ENCODE measurements at regions not wholly inside any gene's neighbourhood (a gene's known extent, or its start where the extent isn't known, plus 50 kb on each side); places are given as distances from the start of the nearest gene placed in this dataset.
"Not testable (repeated sequence)": the region's sequence is repeated elsewhere in the genome, so short reads cannot be mapped to it uniquely, and the experiment has no call there.

DNA sequence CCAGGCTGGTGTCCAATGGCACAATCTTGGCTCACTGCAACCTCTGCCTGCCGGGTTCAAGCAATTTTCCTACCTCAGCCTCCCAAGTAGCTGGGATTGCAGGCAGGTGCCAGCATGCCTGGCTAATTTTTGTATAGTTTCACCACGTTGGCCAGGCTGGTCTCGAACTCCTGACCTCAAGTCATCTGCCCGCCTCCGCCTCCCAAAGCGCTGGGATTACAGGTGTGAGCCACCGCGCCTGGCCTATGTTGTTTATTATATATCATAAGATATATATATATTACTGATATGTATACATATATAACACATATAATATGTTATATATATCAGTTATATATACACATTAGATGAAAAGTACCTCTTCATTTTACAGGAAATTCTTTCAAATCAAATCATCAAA is 914.7 kb downstream of the FOXD4L5 start:
- H3K4me1 ChIP-seq (ENCODE audit: insufficient read depth, low read length); H3K27me3 ChIP-seq (ENCODE audit: control insufficient read depth in 1 of 2, insufficient read depth in 2 of 2, low read length in 2 of 2); H3K4me3 Mint-ChIP-seq; H3K4me1 Mint-ChIP-seq (ENCODE audit: low read depth); H3K4me3 ChIP-seq (ENCODE audit: low read length); H3K27ac Mint-ChIP-seq; H3K27ac ChIP-seq (ENCODE audit: low read depth in 1 of 2, low read length in 2 of 2); intact Hi-C loops (cut with DNase I, micrococcal nuclease); POLR2A ChIA-PET; H3K36me3 Mint-ChIP-seq (ENCODE audit: low read depth); H3K36me3 ChIP-seq (ENCODE audit: insufficient read depth, low read length); H3K9me3 Mint-ChIP-seq; H3K9me3 ChIP-seq (ENCODE audit: control insufficient read depth in 1 of 2, insufficient read depth in 1 of 2, low read length in 2 of 2); H3K27me3 Mint-ChIP-seq; CTCF ChIA-PET; ATAC-seq (ENCODE audit: poor library complexity): not testable (repeated sequence)
- peak in 1 of 14 experiments; percentile 25 for DNase-seq

DNA sequence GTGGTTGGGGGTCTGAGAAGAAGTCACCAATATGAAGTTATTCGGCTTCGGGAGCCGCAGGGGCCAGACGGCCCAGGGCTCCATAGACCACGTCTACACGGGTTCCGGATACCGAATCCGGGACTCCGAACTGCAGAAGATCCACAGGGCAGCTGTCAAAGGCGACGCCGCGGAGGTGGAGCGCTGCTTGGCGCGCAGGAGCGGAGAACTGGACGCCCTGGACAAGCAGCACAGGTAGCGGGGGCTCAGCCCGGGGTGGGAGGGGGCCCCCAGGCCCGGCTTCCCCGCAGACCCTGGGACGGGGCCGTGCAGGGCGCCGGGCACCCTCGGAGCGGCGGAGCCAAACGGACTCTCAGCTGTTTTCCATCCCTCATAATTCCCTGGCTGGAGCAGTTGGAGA is 915.4 kb downstream of the FOXD4L5 start:
- H3K4me1 Mint-ChIP-seq (ENCODE audit: low read depth); H3K4me3 Mint-ChIP-seq; ATAC-seq (ENCODE audit: poor library complexity); POLR2A ChIA-PET; H3K9me3 ChIP-seq (ENCODE audit: control insufficient read depth in 1 of 2, insufficient read depth in 1 of 2, low read length in 2 of 2); H3K27ac Mint-ChIP-seq; intact Hi-C loops (cut with DNase I, micrococcal nuclease); H3K27ac ChIP-seq (ENCODE audit: low read depth in 1 of 2, low read length in 2 of 2); H3K36me3 Mint-ChIP-seq (ENCODE audit: low read depth); DNase-seq; H3K9me3 Mint-ChIP-seq; H3K4me1 ChIP-seq (ENCODE audit: insufficient read depth, low read length); H3K27me3 ChIP-seq (ENCODE audit: control insufficient read depth in 1 of 2, insufficient read depth in 2 of 2, low read length in 2 of 2); H3K4me3 ChIP-seq (ENCODE audit: low read length); CTCF ChIA-PET; H3K27me3 Mint-ChIP-seq; H3K36me3 ChIP-seq (ENCODE audit: insufficient read depth, low read length): not testable (repeated sequence)

DNA sequence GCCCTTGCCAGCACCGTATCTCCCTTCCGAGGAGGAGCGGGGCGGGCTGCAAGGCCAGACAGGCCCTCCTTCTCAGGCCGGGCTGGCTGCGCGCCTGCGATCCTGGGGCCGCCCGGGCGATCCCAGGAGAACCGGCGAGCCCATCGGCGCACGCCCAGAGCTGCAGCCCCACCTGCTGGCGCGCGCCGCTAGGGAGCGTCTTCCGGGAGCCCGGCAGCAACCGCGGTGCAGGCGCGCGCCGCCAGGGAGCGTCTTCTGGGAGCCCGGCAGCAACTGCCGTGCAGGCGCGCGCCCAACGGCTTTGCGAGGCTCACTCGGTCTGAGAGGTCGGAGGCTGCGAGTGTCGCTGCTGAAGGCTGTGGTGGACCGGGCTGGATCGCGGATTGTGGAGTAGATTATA is 915.9 kb downstream of the FOXD4L5 start:
- H3K4me3 Mint-ChIP-seq; POLR2A ChIA-PET; H3K36me3 ChIP-seq (ENCODE audit: insufficient read depth, low read length); intact Hi-C loops (cut with DNase I, micrococcal nuclease); H3K27ac ChIP-seq (ENCODE audit: low read depth in 1 of 2, low read length in 2 of 2); H3K9me3 ChIP-seq (ENCODE audit: control insufficient read depth in 1 of 2, insufficient read depth in 1 of 2, low read length in 2 of 2); H3K27me3 ChIP-seq (ENCODE audit: control insufficient read depth in 1 of 2, insufficient read depth in 2 of 2, low read length in 2 of 2); H3K27me3 Mint-ChIP-seq; H3K36me3 Mint-ChIP-seq (ENCODE audit: low read depth); H3K4me1 ChIP-seq (ENCODE audit: insufficient read depth, low read length); H3K27ac Mint-ChIP-seq; CTCF ChIA-PET; H3K4me3 ChIP-seq (ENCODE audit: low read length); H3K9me3 Mint-ChIP-seq; H3K4me1 Mint-ChIP-seq (ENCODE audit: low read depth): not testable (repeated sequence)
- DNase-seq (peak in 11 of 14 experiments; percentile 5 to 84 (median 69)), ATAC-seq (ENCODE audit: poor library complexity) (peak; percentile 92)

DNA sequence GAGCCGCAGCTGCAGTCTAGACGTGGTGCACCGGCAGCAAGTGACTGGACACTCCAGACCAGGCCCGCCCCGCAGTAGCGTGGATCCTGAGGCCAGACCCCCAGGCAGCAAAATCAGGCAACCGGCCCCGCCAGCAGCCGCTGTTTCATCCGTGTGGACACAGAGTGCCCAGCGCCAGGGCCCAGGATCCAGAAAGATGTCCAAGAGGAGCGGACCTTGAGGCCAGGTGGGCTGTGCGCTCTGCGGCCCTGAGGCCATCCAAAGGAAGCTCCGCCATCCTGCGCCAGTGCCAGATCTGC is 916.4 kb downstream of the FOXD4L5 start:
- POLR2A ChIA-PET; H3K27ac ChIP-seq (ENCODE audit: low read depth in 1 of 2, low read length in 2 of 2); ATAC-seq (ENCODE audit: poor library complexity); DNase-seq; H3K27ac Mint-ChIP-seq; intact Hi-C loops (cut with DNase I, micrococcal nuclease); H3K4me1 ChIP-seq (ENCODE audit: insufficient read depth, low read length); H3K27me3 ChIP-seq (ENCODE audit: control insufficient read depth in 1 of 2, insufficient read depth in 2 of 2, low read length in 2 of 2); H3K9me3 ChIP-seq (ENCODE audit: control insufficient read depth in 1 of 2, insufficient read depth in 1 of 2, low read length in 2 of 2); H3K36me3 Mint-ChIP-seq (ENCODE audit: low read depth); CTCF ChIA-PET; H3K4me3 Mint-ChIP-seq; H3K4me1 Mint-ChIP-seq (ENCODE audit: low read depth); H3K9me3 Mint-ChIP-seq; H3K36me3 ChIP-seq (ENCODE audit: insufficient read depth, low read length); H3K27me3 Mint-ChIP-seq: not testable (repeated sequence)
- H3K4me3 ChIP-seq (ENCODE audit: low read length): peak overlapping the region; percentile 28

DNA sequence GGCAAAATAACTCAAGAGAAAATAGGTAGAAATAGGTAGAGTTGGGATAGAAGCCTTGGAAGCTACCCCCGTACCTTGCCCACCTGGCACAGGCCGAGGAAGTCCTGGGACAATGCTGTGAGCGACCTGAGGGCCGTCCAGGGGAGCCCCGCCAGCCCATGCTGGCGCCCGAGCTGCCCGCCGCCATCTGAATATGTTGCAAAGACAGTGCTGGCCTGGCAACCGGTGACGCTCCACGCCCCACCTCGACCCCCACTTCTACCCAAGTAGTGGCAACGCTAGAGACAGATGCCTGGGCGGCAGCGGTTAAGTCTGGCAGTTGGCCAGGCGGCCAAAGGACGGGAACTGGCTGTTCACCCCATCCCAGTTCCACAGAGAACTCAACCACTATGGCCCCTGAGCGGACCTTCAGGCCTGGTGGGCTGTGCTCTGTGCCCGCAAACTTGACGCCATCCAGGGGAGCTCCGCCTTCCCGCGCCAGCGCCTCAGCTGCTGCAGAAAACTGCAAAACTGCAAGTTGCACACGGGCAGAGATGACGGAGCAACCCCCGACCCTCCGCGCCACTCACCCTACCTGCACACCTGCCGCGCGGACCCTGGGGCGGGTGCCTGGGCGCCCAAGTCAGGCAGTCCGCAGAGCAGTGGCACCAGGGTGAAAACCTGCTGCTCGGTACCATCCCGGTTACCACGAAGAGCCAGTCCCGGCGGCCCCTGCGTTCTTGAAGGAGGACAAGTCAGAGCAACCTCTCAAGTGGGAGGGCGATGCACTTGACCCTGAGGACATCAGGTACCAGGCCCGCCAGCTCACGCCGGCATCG is 917.0 kb downstream of the FOXD4L5 start:
- H3K9me3 ChIP-seq (ENCODE audit: control insufficient read depth in 1 of 2, insufficient read depth in 1 of 2, low read length in 2 of 2); H3K27me3 ChIP-seq (ENCODE audit: control insufficient read depth in 1 of 2, insufficient read depth in 2 of 2, low read length in 2 of 2); H3K4me1 ChIP-seq (ENCODE audit: insufficient read depth, low read length); H3K27me3 Mint-ChIP-seq; intact Hi-C loops (cut with DNase I, micrococcal nuclease); H3K36me3 ChIP-seq (ENCODE audit: insufficient read depth, low read length); H3K27ac ChIP-seq (ENCODE audit: low read depth in 1 of 2, low read length in 2 of 2); POLR2A ChIA-PET; ATAC-seq (ENCODE audit: poor library complexity); H3K4me1 Mint-ChIP-seq (ENCODE audit: low read depth); H3K36me3 Mint-ChIP-seq (ENCODE audit: low read depth); H3K9me3 Mint-ChIP-seq; H3K27ac Mint-ChIP-seq; H3K4me3 Mint-ChIP-seq; CTCF ChIA-PET: not testable (repeated sequence)
- H3K4me3 ChIP-seq (ENCODE audit: low read length): peak overlapping the region; percentile 28
- DNase-seq: peak in 4 of 14 experiments; percentile 1 to 32 (median 11)

Data from CD4-positive, alpha-beta T cell (primary cell).